GM12892 (cell line): ENCODE measurements at regions not wholly inside any gene's neighbourhood (a gene's known extent, or its start where the extent isn't known, plus 50 kb on each side); places are given as distances from the start of the nearest gene placed in this dataset.

Experiments
- DNase-seq: peaks from one replicate; pipeline ENCODE4 v3.0.0; 2011; ENCODE audit not compliant: insufficient read length
- FAIRE-seq: peaks from 2 replicates; lab custom pipeline; 2011; peaks lifted over from hg19 to GRCh38; lab: Jason Lieb, UNC
- POLR2A ChIP-seq: IDR thresholded peaks from 2 replicates; pipeline ENCODE4 v1.6.1; 2011; ENCODE audit warnings: low read depth, low read length, control low read depth
- POLR2AphosphoS5 ChIP-seq: IDR thresholded peaks from 2 replicates; pipeline ENCODE4 v1.6.1; 2011; ENCODE audit warnings: low read depth, low read length, control low read depth
- TAF1 ChIP-seq: IDR thresholded peaks from 2 replicates; pipeline ENCODE4 v1.6.1; 2011; ENCODE audit warnings: low read depth, mild to moderate bottlenecking, control low read depth, low read length, borderline replicate concordance

GRCh38 chr10:78931321-78932053 is 137.3 kb upstream of the ZMIZ1 start:
- no peak for TF ChIP-seq TAF1
- TF ChIP-seq POLR2A, result no peak
- no peak for TF ChIP-seq POLR2AphosphoS5
- DNase-seq (no peak), FAIRE-seq (no peak)

- no peak for FAIRE-seq
- TF ChIP-seq POLR2AphosphoS5 (no peak), TAF1 (no peak), POLR2A (no peak)
- no peak for DNase-seq
Measured at GRCh38 chr10:78932054-78932386, 136.7 kb upstream of the ZMIZ1 start.

GRCh38 chr10:78932861-78933260 is 135.9 kb upstream of the ZMIZ1 start:
- TF ChIP-seq POLR2AphosphoS5 (no peak), TAF1 (no peak), POLR2A (no peak)
- no peak for FAIRE-seq

DNA sequence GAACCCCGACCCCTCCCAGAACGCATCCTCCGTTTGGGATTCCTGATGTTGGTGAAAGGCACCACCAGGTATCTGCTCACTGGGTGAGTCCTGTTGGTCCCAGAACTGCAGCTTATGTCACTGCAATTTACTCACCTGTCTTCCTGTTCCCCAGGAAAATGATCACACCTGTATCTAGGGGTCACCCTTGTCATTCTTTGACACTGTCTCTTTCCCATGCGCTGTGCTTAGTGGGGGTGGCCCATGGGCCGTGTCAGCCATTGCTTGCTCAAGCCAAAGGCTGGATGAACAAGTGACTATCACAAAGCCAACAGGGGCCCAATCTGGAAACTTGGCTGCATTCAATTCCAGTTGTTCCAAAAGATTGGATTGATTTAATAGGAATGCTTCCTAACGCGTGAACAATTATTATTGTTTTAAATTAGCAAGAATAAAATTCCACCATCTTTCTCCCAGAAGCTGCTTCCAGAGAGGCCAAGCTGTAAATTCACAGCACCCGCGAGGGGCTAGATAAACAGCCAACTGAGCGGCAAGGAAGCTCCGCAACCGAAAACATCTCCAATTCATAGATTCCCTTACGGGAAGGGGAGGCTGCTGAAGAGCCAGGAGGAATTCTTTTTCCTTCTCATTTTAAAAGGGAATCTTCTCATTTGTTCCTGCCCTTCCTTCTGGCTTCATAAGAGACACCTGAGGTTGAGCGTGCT is 134.8 kb upstream of the ZMIZ1 start:
- no peak for FAIRE-seq
- no peak for DNase-seq
- TF ChIP-seq TAF1 (no peak), POLR2AphosphoS5 (no peak), POLR2A (no peak)

More at GRCh38 chr10:78932861-78933260, 135.9 kb upstream of the ZMIZ1 start:
- DNase-seq, result no peak

- FAIRE-seq, result no peak
- TF ChIP-seq POLR2AphosphoS5, result no peak
- no peak for TF ChIP-seq TAF1
- TF ChIP-seq POLR2A, result no peak
- no peak for DNase-seq
Measured at GRCh38 chr10:78934532-78934898, 134.3 kb upstream of the ZMIZ1 start.

- TF ChIP-seq TAF1 (no peak), POLR2A (no peak), POLR2AphosphoS5 (no peak)
- no peak for DNase-seq
- FAIRE-seq, result no peak
Measured at GRCh38 chr10:78934994-78935602, 133.7 kb upstream of the ZMIZ1 start.

GRCh38 chr10:78935697-78936407 is 132.9 kb upstream of the ZMIZ1 start:
- no peak for FAIRE-seq
- TF ChIP-seq POLR2AphosphoS5, result no peak
- TF ChIP-seq POLR2A, result no peak
- no peak for TF ChIP-seq TAF1
- DNase-seq, result no peak

GRCh38 chr10:78936412-78937342 is 132.1 kb upstream of the ZMIZ1 start:
- no peak for TF ChIP-seq POLR2AphosphoS5
- no peak for TF ChIP-seq POLR2A
- no peak for TF ChIP-seq TAF1
- DNase-seq (no peak), FAIRE-seq (no peak)

DNA sequence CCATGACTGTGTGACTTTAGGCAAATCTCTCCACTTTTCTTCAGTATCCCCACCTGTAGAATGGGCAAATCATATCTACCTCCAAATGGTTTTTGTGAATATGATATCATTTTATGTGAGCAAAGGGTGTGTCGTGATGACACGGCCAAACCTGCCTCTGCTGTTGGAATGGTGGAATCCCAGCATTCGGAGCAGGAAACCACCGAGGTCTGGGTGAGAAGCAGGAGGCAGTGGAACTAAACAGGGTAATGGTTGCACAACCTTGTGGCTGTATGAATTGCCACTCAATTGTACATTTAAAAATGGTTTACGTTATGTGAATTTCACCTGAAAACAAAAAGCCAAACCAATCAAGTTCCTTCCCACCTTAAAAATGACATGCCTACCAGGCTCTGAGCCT is 131.4 kb upstream of the ZMIZ1 start:
- no peak for TF ChIP-seq TAF1
- no peak for TF ChIP-seq POLR2AphosphoS5
- no peak for TF ChIP-seq POLR2A
- no peak for DNase-seq
- no peak for FAIRE-seq

GRCh38 chr10:78937800-78938694 is 130.7 kb upstream of the ZMIZ1 start:
- DNase-seq (no peak), FAIRE-seq (no peak)
- TF ChIP-seq POLR2AphosphoS5 (no peak), POLR2A (no peak), TAF1 (no peak)
